ENCODE measurements at regions not wholly inside any gene's neighbourhood (a gene's known extent, or its start where the extent isn't known, plus 50 kb on each side); places are given as distances from the start of the nearest gene placed in this dataset.

DNA sequence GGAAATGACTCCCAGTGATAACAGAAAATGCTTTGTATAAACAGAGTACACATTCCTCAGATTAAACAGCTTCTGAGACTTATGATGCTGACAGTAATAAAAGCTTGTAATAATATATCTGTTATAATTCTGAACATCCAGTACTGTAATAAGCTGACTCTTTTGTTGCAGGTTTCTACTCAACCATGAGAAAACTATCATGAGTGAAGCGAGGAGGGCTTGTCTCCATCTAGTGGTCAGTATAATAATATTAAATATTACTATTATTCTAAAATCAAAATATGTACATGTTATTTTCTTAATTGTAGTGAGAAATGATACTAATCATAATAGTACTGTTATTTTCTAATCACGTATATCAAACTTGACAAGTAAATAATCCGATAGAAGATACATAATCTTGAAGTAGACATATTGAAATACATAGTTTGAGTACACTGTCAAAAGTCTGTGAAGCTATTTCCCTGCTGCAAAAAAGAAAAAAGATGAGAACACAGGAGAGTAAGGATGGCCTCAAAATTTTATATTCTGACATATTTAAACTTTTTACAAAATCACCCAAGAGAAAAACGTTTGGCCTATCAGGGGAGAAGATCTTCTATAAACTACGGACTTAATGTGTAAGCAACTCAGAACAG is 183.1 kb downstream of the MOXD1 start:
- H2AFZ ChIP-seq (replicated peaks; ENCODE audit: low read length, poor library complexity): no peak overlapping the region
- no peak overlapping the region for H3K4me2 ChIP-seq (ENCODE audit: low read depth, low read length)
- intact Hi-C loops (cut with micrococcal nuclease): loop anchor here (1.0 to 2.0 kb wide), 3 partner anchors 133 to 293 kb away; no protein-coding TSS in a partner anchor
- peak; percentile 77 for TF ChIP-seq RAD21 (IDR thresholded peaks at IDR 0.05; ENCODE audit: low read length)
- peak; percentile 73 for TF ChIP-seq SMC3 (IDR thresholded peaks at IDR 0.05; ENCODE audit: low read depth, low read length)
- TF ChIP-seq, protein P1, sequence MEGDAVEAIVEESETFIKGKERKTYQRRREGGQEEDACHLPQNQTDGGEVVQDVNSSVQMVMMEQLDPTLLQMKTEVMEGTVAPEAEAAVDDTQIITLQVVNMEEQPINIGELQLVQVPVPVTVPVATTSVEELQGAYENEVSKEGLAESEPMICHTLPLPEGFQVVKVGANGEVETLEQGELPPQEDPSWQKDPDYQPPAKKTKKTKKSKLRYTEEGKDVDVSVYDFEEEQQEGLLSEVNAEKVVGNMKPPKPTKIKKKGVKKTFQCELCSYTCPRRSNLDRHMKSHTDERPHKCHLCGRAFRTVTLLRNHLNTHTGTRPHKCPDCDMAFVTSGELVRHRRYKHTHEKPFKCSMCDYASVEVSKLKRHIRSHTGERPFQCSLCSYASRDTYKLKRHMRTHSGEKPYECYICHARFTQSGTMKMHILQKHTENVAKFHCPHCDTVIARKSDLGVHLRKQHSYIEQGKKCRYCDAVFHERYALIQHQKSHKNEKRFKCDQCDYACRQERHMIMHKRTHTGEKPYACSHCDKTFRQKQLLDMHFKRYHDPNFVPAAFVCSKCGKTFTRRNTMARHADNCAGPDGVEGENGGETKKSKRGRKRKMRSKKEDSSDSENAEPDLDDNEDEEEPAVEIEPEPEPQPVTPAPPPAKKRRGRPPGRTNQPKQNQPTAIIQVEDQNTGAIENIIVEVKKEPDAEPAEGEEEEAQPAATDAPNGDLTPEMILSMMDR (conservative IDR thresholded peaks at IDR 0.05; ENCODE audit: low read depth, low read length): peak; percentile 66
- no peak for TF ChIP-seq MAZ (IDR thresholded peaks at IDR 0.05; ENCODE audit: borderline replicate concordance, low read depth, low read length)
- H2BK120ac ChIP-seq (ENCODE audit: low read depth, low read length): no peak overlapping the region
- in situ Hi-C loops (cut with MboI; ENCODE audit: low sequenced_read_pairs): loop anchor here (10.0 kb wide), 1 partner anchor 253 kb away; no protein-coding TSS in a partner anchor
- no peaks in the 10 kb centered on the region for H4K20me1 ChIP-seq (ENCODE audit: insufficient read depth, low read length)
- peak; percentile 68 for DNase-seq
- H3K18ac ChIP-seq (ENCODE audit: low read depth, low read length): no peak overlapping the region
- no peak overlapping the region for H2BK20ac ChIP-seq (ENCODE audit: low read depth, low read length)
- ChIA-PET POLR2A (ENCODE audit: unreplicated experiment) (interaction anchor here (0.6 kb wide), 1 partner anchor 268 kb away, joined by 3 read pairs; no protein-coding TSS in a partner anchor), CTCF (interaction anchor here (0.6 to 1.6 kb wide), 8 partner anchors 9 to 293 kb away, joined by 3 to 7 read pairs (median 4); partner anchors contain the start of gene CCN2)
- no peak overlapping the region for H3K27ac ChIP-seq (ENCODE audit: insufficient read depth, low read length)
- H3K23ac ChIP-seq (ENCODE audit: low read depth, low read length): no peak overlapping the region
- peak overlapping the region; percentile 16; the same call in 1 of the 2 replicates for H3K9ac ChIP-seq (ENCODE audit: low read depth, low read length)
- H3K9me3 ChIP-seq (ENCODE audit: control insufficient read depth, insufficient read depth, low read length): no peaks in the 10 kb centered on the region
- WGBS, 2 experiments (ENCODE audit: extremely low coverage in 2 of 2, insufficient read length in 1 of 2): no CpG with 5 or more reads among the region's 5 CpGs
- no peak overlapping the region for H3K4me3 ChIP-seq (ENCODE audit: insufficient read depth, low read depth, low read length)
- H4K8ac ChIP-seq (ENCODE audit: low read depth in 2 of 2, low read length in 2 of 2): no peak overlapping the region
- no peak overlapping the region for H3K4ac ChIP-seq (ENCODE audit: low read depth, low read length)
- no peak overlapping the region for H2AK5ac ChIP-seq (ENCODE audit: low read depth, low read length)
- no peak overlapping the region for H3K56ac ChIP-seq (ENCODE audit: extremely low read depth, insufficient read depth, low read length)
- no peak overlapping the region for H2BK5ac ChIP-seq (ENCODE audit: low read depth, low read length, poor library complexity, severe bottlenecking)
- no peaks in the 10 kb centered on the region for H3K79me1 ChIP-seq (ENCODE audit: low read depth in 1 of 2, low read length in 2 of 2)
- H2AK9ac ChIP-seq (replicated peaks; ENCODE audit: low read depth, low read length, poor library complexity): no peak overlapping the region
- H3K9me1 ChIP-seq (ENCODE audit: insufficient read depth, low read length): no peaks in the 10 kb centered on the region
- H3K36me3 ChIP-seq (ENCODE audit: control insufficient read depth, insufficient read depth, low read length): no peaks in the 10 kb centered on the region
- no peaks in the 10 kb centered on the region; the same call in 1 of the 2 replicates for H3K4me1 ChIP-seq (ENCODE audit: control insufficient read depth, insufficient read depth, low read length)
- no peak overlapping the region for H2BK15ac ChIP-seq (ENCODE audit: low read depth, low read length)
- no peaks in the 10 kb centered on the region for H3K27me3 ChIP-seq (ENCODE audit: control insufficient read depth, insufficient read depth, low read length)
- ATAC-seq (ENCODE audit: low read depth): peak; percentile 82
- H4K91ac ChIP-seq (ENCODE audit: insufficient read depth, low read depth, low read length): no peak overlapping the region
- dilution Hi-C loops (cut with HindIII; ENCODE audit: low sequenced_read_pairs, unreplicated experiment): no loop called here
- no TSS peak for BruUV-seq (replicated peaks)
- no peak overlapping the region for H3K14ac ChIP-seq (replicated peaks; ENCODE audit: low read depth, low read length)
- no peak overlapping the region for H4K5ac ChIP-seq (ENCODE audit: low read depth, low read length)

All from IMR-90 (cell line).